C4-2B (cell line): ENCODE measurements at regions not wholly inside any gene's neighbourhood (a gene's known extent, or its start where the extent isn't known, plus 50 kb on each side); places are given as distances from the start of the nearest gene placed in this dataset.

Source experiments
- ZFX ChIP-seq: fragments of 450-650 bp; IDR thresholded peaks from 2 replicates; pipeline ENCODE4 v1.6.1; 2017
- TF ChIP-seq, protein P1 (sequence below): fragments of 450-650 bp; conservative IDR thresholded peaks from 2 replicates; pipeline ENCODE4 v1.5.1; 2017; ENCODE audit warnings: mild to moderate bottlenecking

DNA sequence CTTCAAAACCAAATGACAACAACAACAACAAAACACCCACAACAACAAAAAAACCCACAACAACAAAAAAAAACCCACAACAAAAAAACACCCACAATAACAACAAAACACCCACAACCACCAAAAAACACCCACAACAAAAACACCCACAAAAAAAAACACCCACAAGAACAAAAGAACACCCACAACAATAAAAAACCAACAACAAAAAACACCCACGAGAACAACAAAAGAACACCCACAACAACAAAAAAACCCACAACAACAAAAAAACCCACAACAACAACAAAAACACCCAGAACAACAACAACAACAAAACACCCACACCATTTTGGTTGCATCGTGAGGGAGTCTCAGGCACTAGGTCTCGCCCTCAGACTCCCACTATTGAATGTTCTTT lies 117.8 kb downstream of the C16orf95 start:
- TF ChIP-seq, protein P1, sequence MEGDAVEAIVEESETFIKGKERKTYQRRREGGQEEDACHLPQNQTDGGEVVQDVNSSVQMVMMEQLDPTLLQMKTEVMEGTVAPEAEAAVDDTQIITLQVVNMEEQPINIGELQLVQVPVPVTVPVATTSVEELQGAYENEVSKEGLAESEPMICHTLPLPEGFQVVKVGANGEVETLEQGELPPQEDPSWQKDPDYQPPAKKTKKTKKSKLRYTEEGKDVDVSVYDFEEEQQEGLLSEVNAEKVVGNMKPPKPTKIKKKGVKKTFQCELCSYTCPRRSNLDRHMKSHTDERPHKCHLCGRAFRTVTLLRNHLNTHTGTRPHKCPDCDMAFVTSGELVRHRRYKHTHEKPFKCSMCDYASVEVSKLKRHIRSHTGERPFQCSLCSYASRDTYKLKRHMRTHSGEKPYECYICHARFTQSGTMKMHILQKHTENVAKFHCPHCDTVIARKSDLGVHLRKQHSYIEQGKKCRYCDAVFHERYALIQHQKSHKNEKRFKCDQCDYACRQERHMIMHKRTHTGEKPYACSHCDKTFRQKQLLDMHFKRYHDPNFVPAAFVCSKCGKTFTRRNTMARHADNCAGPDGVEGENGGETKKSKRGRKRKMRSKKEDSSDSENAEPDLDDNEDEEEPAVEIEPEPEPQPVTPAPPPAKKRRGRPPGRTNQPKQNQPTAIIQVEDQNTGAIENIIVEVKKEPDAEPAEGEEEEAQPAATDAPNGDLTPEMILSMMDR = no peak
- TF ChIP-seq ZFX = no peak
